GM03348 (cell line): ENCODE measurements at regions not wholly inside any gene's neighbourhood (a gene's known extent, or its start where the extent isn't known, plus 50 kb on each side); places are given as distances from the start of the nearest gene placed in this dataset.

Experiments
- DNase-seq: peaks from one replicate; pipeline ENCODE4 v3.0.0; 2012; ENCODE audit warnings: low spot score

GRCh38 chr14:66421990-66422946 lies 63.9 kb upstream of the CCDC196 start:
- DNase-seq, result no peak

DNA sequence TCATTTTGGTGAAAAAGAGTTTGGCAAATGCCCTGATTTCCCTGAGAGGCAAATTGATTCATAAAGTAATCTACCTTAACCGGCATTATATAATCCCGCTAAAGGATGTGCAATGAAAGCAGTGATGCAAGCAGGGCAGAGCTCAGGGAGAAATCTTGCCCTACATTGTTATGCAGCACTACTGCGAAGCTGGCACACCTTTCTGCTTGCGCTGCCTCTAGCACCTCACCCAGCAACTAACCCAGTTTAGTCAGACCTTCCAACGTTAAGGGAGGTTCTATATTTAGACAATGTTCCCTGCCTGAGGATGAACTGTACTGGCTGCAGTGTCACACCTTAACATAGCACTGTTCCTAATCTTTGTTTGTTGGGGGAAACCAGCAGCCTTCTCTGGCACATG lies 60.8 kb upstream of the CCDC196 start:
- no peak for DNase-seq

GRCh38 chr14:66426451-66426850 lies 59.7 kb upstream of the CCDC196 start:
- DNase-seq, result no peak

GRCh38 chr14:66432334-66432733 lies 53.8 kb upstream of the CCDC196 start:
- no peak for DNase-seq

DNA sequence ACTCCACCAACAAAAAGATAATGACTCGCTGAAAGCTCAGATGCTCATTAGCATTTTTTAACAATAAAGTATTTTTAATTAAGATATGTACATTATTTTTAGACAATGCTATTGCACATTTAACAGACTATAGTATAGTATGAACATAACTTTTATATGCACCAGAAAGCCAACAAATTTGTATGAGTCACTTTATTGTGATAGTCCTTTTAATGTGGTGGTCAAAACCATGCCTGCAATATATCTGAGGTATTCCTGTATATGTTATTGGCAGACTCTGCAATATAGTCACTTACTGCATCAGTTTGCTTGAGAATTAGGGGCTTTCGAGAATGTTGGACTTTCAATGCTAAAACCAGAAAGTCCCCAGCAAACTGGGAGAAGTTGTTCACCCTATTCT lies 51.7 kb upstream of the CCDC196 start:
- DNase-seq, result no peak

DNA sequence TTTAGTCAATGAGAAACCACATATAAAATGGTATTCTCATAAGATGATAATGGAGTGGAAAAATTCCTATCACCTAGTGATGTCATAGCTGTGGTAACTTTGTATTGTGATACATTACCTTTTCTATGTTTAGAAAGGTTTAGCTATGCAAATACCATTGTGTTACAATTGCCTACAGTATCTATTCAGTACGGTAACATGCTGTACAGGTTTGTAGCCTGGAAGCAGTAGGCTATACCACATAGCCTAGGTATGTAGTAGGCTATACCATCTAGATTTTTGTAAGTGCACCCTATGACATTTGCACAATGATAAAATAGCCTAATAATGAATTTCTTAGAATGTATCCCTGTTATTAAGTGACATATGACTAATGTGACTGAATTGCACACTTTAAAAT lies 50.5 kb upstream of the CCDC196 start:
- no peak for DNase-seq
